ENCODE measurements at regions not wholly inside any gene's neighbourhood (a gene's known extent, or its start where the extent isn't known, plus 50 kb on each side); places are given as distances from the start of the nearest gene placed in this dataset.

DNA sequence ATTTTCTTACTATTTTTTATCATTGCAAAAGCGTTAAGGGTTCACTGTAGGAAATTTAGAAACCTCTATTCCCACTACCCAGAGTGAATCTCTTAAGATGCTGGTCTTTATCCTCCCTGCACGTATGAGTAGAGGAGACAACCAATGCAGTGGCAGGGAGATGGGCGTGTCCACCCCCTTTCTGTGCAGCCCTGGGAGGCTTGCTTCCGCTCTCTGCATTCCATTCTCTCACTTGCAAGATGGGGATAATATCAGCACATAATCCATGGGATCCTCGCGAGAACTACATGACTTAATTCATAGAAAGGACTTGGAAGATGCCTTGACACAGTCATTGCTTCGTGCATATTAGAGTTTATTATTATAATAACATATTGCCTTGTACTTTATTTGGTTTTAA, 196.2 kb downstream of the KLF6 start:
- ATAC-seq, result no peak
- 72% methylated on average over 7 of the region's 7 CpGs for WGBS (ENCODE audit: insufficient coverage, low coverage, low lambda C conversion rate, missing lambda C conversion rate)
- DNase-seq, result no peak
- intact Hi-C loops (cut with DNase I), result no loop called here
- Histone ChIP-seq H3K36me3 (no peaks in the 10 kb centered on the region), H3K27ac (no peak overlapping the region), H3K4me1 (no peaks in the 10 kb centered on the region), H3K9me3 (no peaks in the 10 kb centered on the region), H3K27me3 (no peaks in the 10 kb centered on the region), H3K4me3 (no peak overlapping the region)
- TF ChIP-seq POLR2A (IDR thresholded peaks at IDR 0.05), result no peak
- TF ChIP-seq, protein P1, sequence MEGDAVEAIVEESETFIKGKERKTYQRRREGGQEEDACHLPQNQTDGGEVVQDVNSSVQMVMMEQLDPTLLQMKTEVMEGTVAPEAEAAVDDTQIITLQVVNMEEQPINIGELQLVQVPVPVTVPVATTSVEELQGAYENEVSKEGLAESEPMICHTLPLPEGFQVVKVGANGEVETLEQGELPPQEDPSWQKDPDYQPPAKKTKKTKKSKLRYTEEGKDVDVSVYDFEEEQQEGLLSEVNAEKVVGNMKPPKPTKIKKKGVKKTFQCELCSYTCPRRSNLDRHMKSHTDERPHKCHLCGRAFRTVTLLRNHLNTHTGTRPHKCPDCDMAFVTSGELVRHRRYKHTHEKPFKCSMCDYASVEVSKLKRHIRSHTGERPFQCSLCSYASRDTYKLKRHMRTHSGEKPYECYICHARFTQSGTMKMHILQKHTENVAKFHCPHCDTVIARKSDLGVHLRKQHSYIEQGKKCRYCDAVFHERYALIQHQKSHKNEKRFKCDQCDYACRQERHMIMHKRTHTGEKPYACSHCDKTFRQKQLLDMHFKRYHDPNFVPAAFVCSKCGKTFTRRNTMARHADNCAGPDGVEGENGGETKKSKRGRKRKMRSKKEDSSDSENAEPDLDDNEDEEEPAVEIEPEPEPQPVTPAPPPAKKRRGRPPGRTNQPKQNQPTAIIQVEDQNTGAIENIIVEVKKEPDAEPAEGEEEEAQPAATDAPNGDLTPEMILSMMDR (IDR thresholded peaks at IDR 0.05), result no peak

DNA sequence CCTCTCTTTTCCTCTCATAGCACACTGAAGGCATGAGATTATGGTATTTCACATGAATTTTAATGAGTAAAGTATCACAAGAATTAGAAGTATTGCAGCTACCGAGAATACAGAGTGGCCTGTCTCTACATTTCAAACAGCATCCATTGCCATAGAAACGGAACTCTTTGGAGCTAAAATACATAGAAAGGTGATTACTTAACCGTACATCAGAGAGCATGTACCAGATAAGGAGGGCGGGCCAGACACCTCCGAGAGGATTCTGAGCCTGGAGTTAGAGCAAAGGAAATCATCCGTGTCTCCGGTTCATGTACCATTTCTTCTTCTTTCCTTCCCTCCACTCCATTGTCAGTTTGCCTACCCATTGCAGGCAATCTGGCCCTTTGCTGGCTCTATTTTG, 196.7 kb downstream of the KLF6 start:
- no peak for ATAC-seq
- DNase-seq, result no peak
- Histone ChIP-seq H3K36me3 (no peaks in the 10 kb centered on the region), H3K4me1 (no peaks in the 10 kb centered on the region), H3K27ac (no peak overlapping the region), H3K27me3 (no peaks in the 10 kb centered on the region), H3K9me3 (no peaks in the 10 kb centered on the region), H3K4me3 (no peak overlapping the region)
- 62% methylated on average over 7 of the region's 7 CpGs for WGBS (ENCODE audit: insufficient coverage, low coverage, low lambda C conversion rate, missing lambda C conversion rate)
- intact Hi-C loops (cut with DNase I), result no loop called here
- TF ChIP-seq POLR2A (IDR thresholded peaks at IDR 0.05), result no peak
- TF ChIP-seq, protein P1 (IDR thresholded peaks at IDR 0.05), result no peak

DNA sequence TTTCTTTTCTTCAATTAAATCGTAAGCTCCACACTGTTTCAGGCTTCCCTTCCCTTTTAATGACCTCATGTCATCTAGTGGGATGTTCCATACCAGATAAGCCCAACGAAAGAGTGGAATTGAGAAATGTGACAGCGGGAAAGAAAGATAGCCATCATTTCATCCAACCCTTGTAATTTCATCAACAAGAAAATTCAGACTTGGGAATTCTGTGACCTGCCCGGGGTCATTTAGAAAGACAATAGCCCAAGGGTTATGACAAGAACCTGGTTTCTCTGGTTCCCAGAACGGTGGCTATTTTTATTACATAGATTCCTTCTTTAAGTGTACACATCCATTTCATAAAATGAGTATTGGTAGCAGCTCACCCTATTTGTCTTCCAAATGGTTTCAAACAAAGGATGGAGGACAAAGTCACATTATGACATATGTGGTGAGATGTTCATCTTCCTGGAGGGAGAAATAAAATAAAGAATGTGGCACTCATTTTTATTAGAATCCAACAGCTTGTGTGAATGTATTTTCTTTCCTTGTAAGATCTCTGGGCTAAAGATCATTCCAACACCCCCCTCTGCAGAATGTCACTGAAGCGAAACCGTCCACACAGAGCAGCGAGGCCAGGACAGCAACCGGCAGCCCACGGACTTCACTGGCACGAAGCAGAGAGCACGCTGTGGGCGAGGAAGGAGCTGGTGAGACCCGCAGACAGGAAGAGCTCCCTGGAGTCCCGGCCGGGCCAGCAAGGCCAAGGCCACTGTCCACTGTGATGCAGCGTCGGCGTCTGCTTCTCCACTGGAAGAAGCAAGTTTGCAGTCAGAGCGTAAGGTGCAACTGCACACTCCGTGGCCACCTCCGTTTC, 199.9 kb downstream of the KLF6 start:
- Histone ChIP-seq H3K36me3 (no peaks in the 10 kb centered on the region), H3K4me3 (no peak overlapping the region), H3K27me3 (no peaks in the 10 kb centered on the region), H3K9me3 (no peaks in the 10 kb centered on the region), H3K4me1 (no peaks in the 10 kb centered on the region), H3K27ac (no peak overlapping the region)
- DNase-seq (no peak), ATAC-seq (peak in 1 of 4 donors; percentile 28)
- WGBS (ENCODE audit: insufficient coverage, low coverage, low lambda C conversion rate, missing lambda C conversion rate), result 72% methylated on average over 17 of the region's 22 CpGs
- intact Hi-C loops (cut with DNase I), result no loop called here
- TF ChIP-seq, protein P1 (IDR thresholded peaks at IDR 0.05), result no peak
- no peak for TF ChIP-seq POLR2A (IDR thresholded peaks at IDR 0.05)

DNA sequence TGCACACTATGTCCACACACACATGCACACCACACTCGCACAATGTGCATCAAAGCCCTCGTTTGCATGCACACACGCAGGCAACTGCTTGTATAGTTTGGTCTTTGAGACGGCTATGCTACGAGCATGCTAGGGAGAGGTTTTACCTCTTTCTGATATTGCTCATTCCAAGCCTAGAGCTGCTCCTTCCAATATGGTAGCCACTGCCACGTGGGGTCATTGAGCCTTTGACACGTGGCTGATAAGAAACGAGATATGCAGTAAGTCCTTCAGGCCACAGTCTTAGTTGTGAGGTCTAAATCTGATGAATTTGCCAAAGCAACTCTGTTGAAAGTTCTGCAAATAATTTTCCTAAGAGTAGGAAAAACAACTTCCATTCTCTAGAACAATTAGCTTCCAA, 204.4 kb downstream of the KLF6 start:
- Histone ChIP-seq H3K9me3 (no peaks in the 10 kb centered on the region), H3K4me1 (no peaks in the 10 kb centered on the region), H3K36me3 (no peaks in the 10 kb centered on the region), H3K27ac (no peak overlapping the region), H3K4me3 (no peak overlapping the region), H3K27me3 (no peaks in the 10 kb centered on the region)
- ATAC-seq (no peak), DNase-seq (no peak)
- intact Hi-C loops (cut with DNase I), result no loop called here
- 55% methylated on average over 7 of the region's 8 CpGs for WGBS (ENCODE audit: insufficient coverage, low coverage, low lambda C conversion rate, missing lambda C conversion rate)
- TF ChIP-seq, protein P1 (IDR thresholded peaks at IDR 0.05), result no peak

Data from right lobe of liver (tissue), 6 donors.